Suppressor macrophage (primary cell): ENCODE measurements at regions not wholly inside any gene's neighbourhood (a gene's known extent, or its start where the extent isn't known, plus 50 kb on each side); places are given as distances from the start of the nearest gene placed in this dataset.

Experiments used
- DNase-seq, 4 experiments: peaks; one replicate each; pipeline ENCODE4 v3.0.0-alpha.2; 2020 to 2022

DNA sequence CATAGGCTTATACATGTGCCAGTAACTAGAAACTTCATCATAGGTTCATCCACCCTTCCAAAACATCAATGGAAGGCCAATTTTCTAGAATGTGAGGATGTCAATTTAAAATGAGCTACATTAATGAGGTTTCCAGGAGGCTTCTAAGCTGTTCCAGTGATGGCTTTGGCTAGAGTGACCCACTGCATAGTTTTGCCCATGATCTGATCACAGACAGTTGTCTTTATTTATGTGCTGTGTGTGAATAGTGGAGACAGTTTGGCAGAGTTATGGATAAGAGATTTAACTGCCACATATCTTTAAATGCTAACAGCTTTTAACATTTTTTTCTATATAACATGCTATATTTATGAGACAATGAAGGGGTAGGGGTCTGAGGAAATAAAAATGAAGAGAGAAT is 139.0 kb upstream of the ZNF462 start:
- DNase-seq = no peak

GRCh38 chr9:106724566-106724965 is 138.4 kb upstream of the ZNF462 start:
- DNase-seq = no peak

DNA sequence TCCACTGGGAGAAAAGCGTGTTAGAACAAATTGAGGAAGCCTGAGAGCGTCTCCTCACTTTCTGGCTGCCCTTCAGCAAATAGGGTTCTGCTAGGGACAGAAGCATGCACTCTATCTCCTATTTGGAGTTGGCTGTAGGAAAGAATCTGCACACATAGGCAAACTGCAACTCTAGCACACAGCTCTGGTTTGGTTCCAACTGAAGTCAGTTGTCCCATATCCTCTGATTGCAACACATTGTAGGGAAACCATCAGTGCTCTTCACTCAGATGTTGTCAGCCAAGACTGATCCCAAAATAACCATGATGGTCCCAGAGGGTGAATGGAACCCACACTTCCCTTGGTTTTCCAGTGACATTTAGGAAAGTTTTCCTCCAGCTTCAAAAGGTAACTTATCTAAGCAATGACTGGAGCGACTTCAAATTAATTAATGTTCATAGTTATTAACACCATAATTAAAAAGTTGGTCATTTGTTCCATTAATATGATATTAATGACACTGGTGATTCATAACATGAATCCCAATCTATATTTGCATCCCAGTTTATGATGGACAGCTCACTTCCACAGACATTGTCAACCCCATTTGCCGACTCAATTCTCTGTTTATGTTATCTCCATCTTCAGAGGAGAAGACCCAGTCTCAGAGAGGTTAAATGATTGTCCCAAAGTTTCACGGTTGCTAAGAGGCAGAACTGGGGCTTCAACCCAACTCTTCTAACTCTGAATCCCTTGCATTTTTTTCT is 136.7 kb upstream of the ZNF462 start:
- DNase-seq = no peak

GRCh38 chr9:106727969-106728368 is 135.0 kb upstream of the ZNF462 start:
- no peak for DNase-seq

DNA sequence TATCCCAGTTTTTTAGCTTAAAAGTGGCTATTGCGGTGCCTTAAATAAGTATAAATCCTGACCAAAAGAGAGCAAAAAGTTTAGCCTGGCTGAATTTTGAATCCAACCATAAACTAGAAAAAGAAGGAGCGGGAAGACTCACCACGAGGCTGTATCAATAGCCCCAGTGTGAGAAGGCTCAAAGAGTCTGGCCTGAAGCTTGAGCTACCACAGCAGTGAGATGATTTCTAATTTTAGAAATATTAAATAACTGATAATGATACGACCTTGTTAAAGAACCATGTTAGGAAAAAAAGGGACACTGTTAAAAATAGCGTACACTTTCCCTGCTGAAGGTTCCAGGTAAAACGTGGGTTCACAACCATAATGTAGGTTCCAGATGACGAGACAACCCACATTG is 134.1 kb upstream of the ZNF462 start:
- DNase-seq = no peak

DNA sequence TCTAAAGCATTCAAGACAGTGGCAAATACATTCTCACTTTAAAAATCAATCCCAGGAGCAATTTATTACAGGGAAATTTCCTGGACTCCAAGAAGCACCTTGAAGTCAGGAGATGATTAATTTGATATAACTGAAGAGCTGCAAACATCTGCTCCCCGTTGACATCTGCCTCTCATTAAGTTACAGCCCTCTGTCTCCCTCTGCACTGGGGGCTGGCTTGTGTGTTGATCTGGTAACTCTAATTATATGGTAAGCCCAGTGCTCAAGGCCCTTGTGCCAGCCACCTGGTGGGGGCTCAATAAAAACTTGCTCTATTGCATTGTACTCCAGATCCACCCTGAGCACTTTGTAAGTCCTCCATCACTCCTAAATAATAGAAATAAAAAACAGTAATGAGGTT is 131.1 kb upstream of the ZNF462 start:
- no peak for DNase-seq

DNA sequence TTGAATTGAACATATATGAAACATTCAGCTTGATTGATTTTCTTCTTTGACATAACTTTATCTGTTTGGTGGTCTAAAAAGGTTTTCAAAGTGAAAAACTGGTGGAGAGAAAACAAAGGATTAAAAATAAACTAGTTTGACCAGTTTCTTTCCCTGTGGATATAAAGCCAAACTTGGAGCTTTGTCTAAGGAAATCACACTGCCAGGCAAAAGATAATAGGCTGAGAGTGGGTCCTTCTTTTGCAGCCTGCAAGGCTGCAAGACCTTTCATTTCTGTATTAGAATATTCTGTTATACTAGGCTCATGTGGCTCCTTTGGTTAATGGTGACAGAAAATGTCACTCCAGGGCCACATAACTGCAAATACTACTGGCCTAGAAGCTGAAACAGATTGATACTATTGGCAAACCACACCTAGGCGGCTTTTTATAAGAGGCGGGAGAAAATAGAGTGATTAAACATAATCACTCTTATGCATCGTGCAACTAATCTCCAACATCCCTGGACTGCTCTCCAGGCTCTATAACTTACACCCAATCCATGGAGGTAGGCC is 129.1 kb upstream of the ZNF462 start:
- no peak for DNase-seq

DNA sequence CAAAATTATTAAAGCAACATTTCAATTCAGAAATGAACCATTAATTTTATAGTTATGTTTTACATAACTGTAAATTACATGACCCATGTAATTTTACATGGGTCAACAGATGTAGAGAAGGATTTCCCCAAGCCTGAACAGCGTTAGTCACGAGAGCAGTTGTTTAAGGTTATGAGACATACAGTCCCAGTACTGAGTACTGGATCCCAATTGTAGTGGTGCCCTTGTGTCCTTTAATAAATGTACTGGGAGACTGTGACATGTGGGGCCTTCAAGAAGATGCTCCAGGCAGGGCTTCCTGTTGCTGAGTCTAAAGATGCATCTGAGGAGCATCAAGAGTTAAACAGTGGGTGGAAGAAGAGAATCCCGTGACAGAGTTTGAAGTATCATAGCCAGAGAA is 125.5 kb upstream of the ZNF462 start:
- no peak for DNase-seq

DNA sequence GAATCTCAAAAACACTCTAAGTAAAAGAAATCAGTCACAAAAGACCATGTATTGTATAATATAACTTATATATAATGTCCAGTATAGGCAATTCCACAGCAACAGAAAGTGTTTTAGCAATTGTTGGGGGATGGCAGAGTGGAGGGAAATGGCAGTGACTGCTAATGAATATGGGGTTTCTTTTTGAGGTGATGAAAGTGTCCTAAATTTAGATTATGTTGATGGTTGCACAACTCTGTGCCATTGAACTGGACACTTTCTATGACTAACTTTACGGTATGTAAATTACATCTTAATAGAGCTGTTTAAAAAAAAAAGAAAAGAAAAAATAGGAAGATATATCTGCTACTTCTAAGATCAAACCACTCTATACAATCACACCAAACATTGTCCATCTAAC is 124.9 kb upstream of the ZNF462 start:
- no peak for DNase-seq

- no peak for DNase-seq
Observed at GRCh38 chr9:106745457-106745856, 117.5 kb upstream of the ZNF462 start.

DNA sequence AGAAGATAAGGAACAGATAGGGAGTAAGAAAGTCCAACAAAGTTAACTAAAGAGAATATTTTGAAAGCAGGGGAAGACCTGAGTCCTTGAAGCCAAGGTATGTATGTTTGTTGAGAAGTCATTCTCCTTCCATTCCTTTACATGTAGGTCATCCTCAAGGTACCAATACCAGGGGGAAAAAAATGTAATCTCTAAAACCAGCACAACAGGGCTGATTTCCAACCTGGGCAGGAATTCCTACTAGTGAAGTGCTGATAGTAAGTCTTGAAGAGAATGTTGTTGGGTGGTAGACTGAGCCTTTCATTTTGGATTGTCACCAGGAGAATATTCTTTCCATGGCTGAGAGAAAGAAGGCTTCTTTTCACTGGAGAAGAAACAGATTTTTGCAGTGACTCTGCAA is 117.1 kb upstream of the ZNF462 start:
- DNase-seq = no peak

DNA sequence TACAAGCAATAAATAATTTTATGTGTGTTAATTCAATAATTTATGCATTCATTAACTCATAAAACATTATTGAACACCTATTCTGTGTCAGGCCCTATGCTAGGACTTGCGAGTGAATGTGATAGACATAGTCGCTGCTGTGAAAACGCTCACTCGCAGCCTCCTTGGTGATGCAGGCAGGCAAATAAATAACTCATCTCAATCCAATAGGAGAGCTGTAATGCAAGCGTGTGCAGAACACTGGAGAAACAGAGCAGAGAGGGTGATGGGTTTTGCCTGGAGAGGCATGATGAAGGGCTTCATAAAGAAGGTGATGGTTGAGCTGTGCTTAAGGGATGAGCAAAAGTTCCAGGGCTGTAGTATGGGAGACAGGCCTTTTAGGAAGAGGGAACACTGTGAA is 111.3 kb upstream of the ZNF462 start:
- DNase-seq = no peak

DNA sequence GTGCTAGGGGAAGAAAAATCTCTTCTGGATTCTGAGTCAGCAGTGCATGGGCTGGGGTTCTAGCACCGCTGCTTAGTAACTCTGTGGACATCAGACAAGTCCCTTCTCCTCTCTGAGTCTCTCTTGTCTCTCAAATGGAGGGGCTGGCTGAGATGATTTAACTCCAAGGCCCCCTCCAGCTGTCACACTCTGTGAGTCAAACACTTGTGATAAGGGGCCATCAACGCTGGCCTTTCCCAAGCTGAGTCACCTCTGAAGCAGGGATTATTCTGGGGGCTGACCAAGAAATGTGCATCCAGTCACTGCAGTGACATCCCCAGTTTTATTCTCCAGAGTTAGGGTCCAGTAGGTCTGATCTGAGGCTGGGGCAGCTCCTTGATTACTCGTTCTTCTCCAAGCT is 110.4 kb upstream of the ZNF462 start:
- DNase-seq = peak in 1 of 4 experiments; percentile 3

DNA sequence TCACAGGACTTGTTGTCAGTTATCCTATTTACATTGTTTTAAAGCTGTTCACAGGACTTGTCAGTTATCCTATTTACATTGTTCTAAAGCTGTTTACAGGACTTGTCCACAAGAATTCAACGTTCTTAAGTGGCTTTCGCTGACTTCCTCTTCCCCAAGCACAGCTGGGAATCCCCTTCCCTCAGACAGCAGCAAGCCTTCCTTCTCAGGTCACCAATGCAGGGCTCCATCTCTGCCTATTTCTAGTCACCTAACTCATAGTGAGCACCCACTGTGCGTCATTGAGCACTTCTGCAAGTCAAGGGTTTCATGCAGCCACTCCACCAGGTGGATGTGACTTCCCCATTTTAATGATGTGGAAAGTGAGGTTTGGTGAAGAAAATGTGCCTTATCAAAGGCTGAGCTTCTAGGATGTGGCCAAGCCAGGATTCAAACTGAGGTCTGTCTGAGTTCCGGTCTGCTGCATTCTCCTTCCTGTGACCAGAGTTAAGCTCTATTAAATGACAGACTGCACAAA is 109.8 kb upstream of the ZNF462 start:
- DNase-seq = peak; percentile 30 to 65 (median 64)

GRCh38 chr9:106755736-106756135 is 107.2 kb upstream of the ZNF462 start:
- no peak for DNase-seq

- peak in 2 of 4 experiments; percentile 1 to 12 for DNase-seq
Observed at GRCh38 chr9:106757514-106757913, 105.5 kb upstream of the ZNF462 start.

GRCh38 chr9:106758911-106759310 is 104.1 kb upstream of the ZNF462 start:
- no peak for DNase-seq

DNA sequence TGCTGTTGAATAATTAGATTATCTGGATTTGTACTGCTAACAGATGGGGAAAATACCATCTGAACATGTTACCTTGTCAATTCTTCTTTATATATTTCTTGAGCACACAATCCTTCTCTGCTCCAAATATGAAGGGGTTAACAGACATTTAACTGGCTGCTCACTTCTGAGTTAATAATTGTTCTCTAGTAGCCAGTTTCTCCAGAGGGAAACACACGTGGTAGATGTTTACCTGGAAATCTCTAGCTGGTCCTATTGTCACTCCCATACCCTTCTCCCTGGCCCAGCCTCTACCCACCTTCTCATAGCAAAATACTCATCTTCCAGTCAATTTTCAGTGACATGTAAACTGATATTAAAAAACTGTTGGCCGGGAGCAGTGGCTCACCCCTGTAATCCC is 101.5 kb upstream of the ZNF462 start:
- no peak for DNase-seq

- no peak for DNase-seq
Observed at GRCh38 chr9:106766616-106767015, 96.3 kb upstream of the ZNF462 start.

DNA sequence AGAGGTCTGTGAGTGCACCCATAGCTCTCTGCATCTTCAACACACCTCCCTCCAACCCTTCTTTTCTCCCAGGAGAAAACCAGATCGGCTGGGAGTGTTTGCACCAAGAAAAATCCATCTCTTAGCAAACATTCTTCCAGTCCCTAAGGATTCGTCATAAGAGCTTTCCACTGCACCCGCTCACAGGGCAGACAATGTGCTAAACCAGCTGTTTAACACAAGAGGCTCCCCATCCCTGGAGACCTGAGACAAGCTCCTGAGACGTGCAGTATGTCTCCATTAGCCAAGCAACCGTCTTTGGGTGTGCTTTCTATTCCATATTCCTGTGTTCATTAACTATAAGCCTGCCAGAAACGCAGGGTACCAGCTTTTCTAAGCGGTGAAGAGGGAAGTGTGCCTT is 93.6 kb upstream of the ZNF462 start:
- DNase-seq = no peak

- DNase-seq = no peak
Observed at GRCh38 chr9:106771608-106772007, 91.4 kb upstream of the ZNF462 start.

GRCh38 chr9:106772523-106773290 is 90.3 kb upstream of the ZNF462 start:
- no peak for DNase-seq

- no peak for DNase-seq
Observed at GRCh38 chr9:106773750-106774149, 89.2 kb upstream of the ZNF462 start.

GRCh38 chr9:106775960-106776359 is 87.0 kb upstream of the ZNF462 start:
- no peak for DNase-seq
